Endothelial cell of umbilical vein (primary cell): ENCODE measurements at regions not wholly inside any gene's neighbourhood (a gene's known extent, or its start where the extent isn't known, plus 50 kb on each side); places are given as distances from the start of the nearest gene placed in this dataset.

Experiments
- BruUV-seq: library from RNA; stranded (reverse); fragments of 400-500 nt; replicated peaks from 2 replicates; lab custom pipeline; 2021; lab: Mats Ljungman, UMichigan
- CTCF ChIA-PET: fragments of 300-600, 350-600 bp; sonication (Branson Sonifier 250); formaldehyde crosslinking; loops from one replicate; lab custom pipeline; 2021; ENCODE audit warnings: antibody characterized with exemption, inconsistent platforms; lab: Charles Lee
- POLR2A ChIA-PET: fragments of 300-600, 350-600 bp; sonication (Branson Sonifier 250); formaldehyde crosslinking; loops from one replicate; lab custom pipeline; 2021; ENCODE audit warnings: antibody characterized with exemption, inconsistent platforms; lab: Charles Lee
- DNase-seq: peaks from one replicate; pipeline ENCODE4 v3.0.0-alpha.2; 2011; ENCODE audit warnings: low read depth, low spot score
- FAIRE-seq: peaks from 2 replicates; lab custom pipeline; 2011; peaks lifted over from hg19 to GRCh38; lab: Jason Lieb, UNC
- H2AFZ ChIP-seq: 2 replicates; pipeline ENCODE4 v1.6.0; 2012; ENCODE audit warnings: low read depth, low read length, control low read depth, inconsistent platforms
- H3K27ac ChIP-seq: 2 replicates; pipeline ENCODE4 v1.5.1; 2011; ENCODE audit warnings: low read depth, mild to moderate bottlenecking, control low read depth, low read length, moderate library complexity; ENCODE audit not compliant: insufficient read depth
- H3K27me3 ChIP-seq, 2 experiments: 2 replicates each; pipeline versions ENCODE4 v1.6.0 to v1.6.1; 2011; ENCODE audit warnings: low read length in 2 of 2, mixed read lengths in 1 of 2; ENCODE audit not compliant: control insufficient read depth in 2 of 2, insufficient read depth in 2 of 2
- H3K36me3 ChIP-seq, 2 experiments: 2 replicates in 1 of 2; 3 replicates in 1 of 2; pipeline ENCODE4 v1.5.1; 2011; ENCODE audit warnings: low read length in 2 of 2, mild to moderate bottlenecking in 1 of 2, moderate library complexity in 1 of 2; ENCODE audit not compliant: control insufficient read depth in 2 of 2, insufficient read depth in 2 of 2; ENCODE audit errors: extremely low read depth in 1 of 2
- H3K4me1 ChIP-seq: 3 replicates; pipeline ENCODE4 v1.5.1; 2011; ENCODE audit warnings: mild to moderate bottlenecking, low read length; ENCODE audit not compliant: control insufficient read depth, insufficient read depth; ENCODE audit errors: extremely low read depth
- H3K4me2 ChIP-seq: 2 replicates; pipeline ENCODE4 v1.6.1; 2011; ENCODE audit warnings: low read length, control low read depth, mixed read lengths; ENCODE audit not compliant: insufficient read depth
- H3K4me3 ChIP-seq, 3 experiments: fragments of 200-600 bp in 1 of 3; sonication (generic), shearing (Covaris generic) in 1 of 3; replicated peaks in 1 of 3; 2 replicates each; pipeline ENCODE4 v1.5.1; 2011 to 2016; ENCODE audit warnings: control low read depth in 3 of 3, low read length in 3 of 3, mild to moderate bottlenecking in 2 of 3, inconsistent platforms in 1 of 3, low read depth in 1 of 3, moderate library complexity in 1 of 3; ENCODE audit not compliant: insufficient read depth in 1 of 3
- H3K79me2 ChIP-seq: 2 replicates; pipeline ENCODE4 v1.6.0; 2012; ENCODE audit warnings: low read length, inconsistent platforms; ENCODE audit not compliant: control insufficient read depth, insufficient read depth
- H3K9ac ChIP-seq: replicated peaks from 2 replicates; pipeline ENCODE3; 2011; ENCODE audit warnings: low read length, control low read depth; ENCODE audit not compliant: insufficient read depth; ENCODE audit errors: extremely low read depth
- H3K9me1 ChIP-seq: replicated peaks from 3 replicates; pipeline ENCODE4 v1.6.0; 2011; ENCODE audit warnings: mild to moderate bottlenecking, low read length; ENCODE audit not compliant: control insufficient read depth, insufficient read depth; ENCODE audit errors: extremely low read depth
- H3K9me3 ChIP-seq: replicated peaks from 2 replicates; pipeline ENCODE4 v1.5.1; 2012; ENCODE audit warnings: low read length, inconsistent platforms; ENCODE audit not compliant: control insufficient read depth, insufficient read depth
- H4K20me1 ChIP-seq: replicated peaks from 2 replicates; pipeline ENCODE3; 2011; ENCODE audit warnings: mild to moderate bottlenecking, low read length; ENCODE audit not compliant: control insufficient read depth, insufficient read depth; ENCODE audit errors: extremely low read depth
- EZH2 ChIP-seq: IDR thresholded peaks from 2 replicates; pipeline ENCODE4 v1.6.1; 2012; ENCODE audit warnings: borderline replicate concordance, low read depth, mild to moderate bottlenecking, moderate library complexity, low read length, inconsistent platforms; ENCODE audit not compliant: severe bottlenecking
- FOS ChIP-seq: IDR thresholded peaks from 2 replicates; pipeline ENCODE4 v1.6.1; 2011; ENCODE audit warnings: mild to moderate bottlenecking, low read length, moderate library complexity, borderline replicate concordance; ENCODE audit not compliant: insufficient read depth
- JUN ChIP-seq: IDR thresholded peaks from 2 replicates; pipeline ENCODE4 v1.6.1; 2011; ENCODE audit warnings: borderline replicate concordance, low read depth; ENCODE audit not compliant: insufficient read length, insufficient read depth
- MYC ChIP-seq: IDR thresholded peaks from one replicate; pipeline ENCODE4 v1.6.1; 2011; ENCODE audit warnings: mild to moderate bottlenecking, low read depth, low read length
- POLR2A ChIP-seq: IDR thresholded peaks from 2 replicates; pipeline ENCODE4 v1.6.1; 2012; ENCODE audit warnings: low read depth, mild to moderate bottlenecking, control low read depth, low read length
- POLR2AphosphoS5 ChIP-seq: IDR thresholded peaks from 2 replicates; pipeline ENCODE4 v1.6.1; 2012; ENCODE audit warnings: low read depth, mild to moderate bottlenecking, control low read depth, low read length, moderate library complexity; ENCODE audit not compliant: insufficient read depth
- dilution Hi-C: fragments of 300-500 bp; cut with MboI; formaldehyde crosslinking; loops from one replicate; pipeline ENCODE4 v1.15.0; 2019; ENCODE audit warnings: low sequenced_read_pairs; ENCODE audit not compliant: extremely low pct_ligation_motif_present
- intact Hi-C: fragments of 100-400 bp; cut with micrococcal nuclease; formaldehyde crosslinking; loops from one replicate; pipeline ENCODE4 v1.10.0; 2022
- TF ChIP-seq, protein P1 (sequence below), 2 donors: IDR thresholded peaks; 1 replicate in 1 of 2; 2 replicates in 1 of 2; pipeline ENCODE4 v1.5.1; 2011; ENCODE audit warnings: low read length in 2 of 2, mild to moderate bottlenecking in 2 of 2, moderate library complexity in 2 of 2, control low read depth in 1 of 2, inconsistent platforms in 1 of 2, low read depth in 1 of 2; ENCODE audit not compliant: insufficient read depth in 1 of 2; ENCODE audit errors: extremely low read depth in 1 of 2

DNA sequence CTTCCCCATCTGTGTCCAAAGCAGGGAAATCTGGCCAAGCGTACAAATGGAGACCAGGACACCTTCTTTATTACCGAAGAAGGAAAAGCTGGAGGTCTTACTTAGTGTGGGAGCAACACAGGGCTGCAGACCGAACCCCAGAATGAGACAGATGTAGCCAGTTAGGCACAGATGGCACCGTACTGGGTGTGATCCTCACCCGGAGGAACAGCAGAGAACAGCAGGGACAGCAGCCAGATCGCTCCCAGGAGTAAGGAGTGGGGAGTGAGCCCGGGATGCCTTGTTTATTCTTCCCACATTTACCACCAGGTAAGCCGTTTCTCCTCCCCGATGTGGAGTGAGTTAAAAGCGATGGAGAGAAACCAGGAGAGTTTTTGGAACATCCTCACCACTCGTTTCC, 150.7 kb upstream of the SPRED2 start:
- Histone ChIP-seq H3K36me3 (no peaks in the 10 kb centered on the region), H3K4me2 (no peak overlapping the region), H3K9me1 (no peaks in the 10 kb centered on the region), H3K9ac (no peak overlapping the region), H3K27me3 (peaks cover 0 to 3% of the 10 kb centered on the region in 2 experiments), H2AFZ (no peak overlapping the region), H3K27ac (no peak overlapping the region), H4K20me1 (no peaks in the 10 kb centered on the region), H3K79me2 (no peaks in the 10 kb centered on the region), H3K4me3 (no peak overlapping the region), H3K4me1 (no peaks in the 10 kb centered on the region), H3K9me3 (no peaks in the 10 kb centered on the region)
- TF ChIP-seq POLR2AphosphoS5 (no peak), POLR2A (no peak), EZH2 (no peak), MYC (no peak)
- TF ChIP-seq, protein P1, sequence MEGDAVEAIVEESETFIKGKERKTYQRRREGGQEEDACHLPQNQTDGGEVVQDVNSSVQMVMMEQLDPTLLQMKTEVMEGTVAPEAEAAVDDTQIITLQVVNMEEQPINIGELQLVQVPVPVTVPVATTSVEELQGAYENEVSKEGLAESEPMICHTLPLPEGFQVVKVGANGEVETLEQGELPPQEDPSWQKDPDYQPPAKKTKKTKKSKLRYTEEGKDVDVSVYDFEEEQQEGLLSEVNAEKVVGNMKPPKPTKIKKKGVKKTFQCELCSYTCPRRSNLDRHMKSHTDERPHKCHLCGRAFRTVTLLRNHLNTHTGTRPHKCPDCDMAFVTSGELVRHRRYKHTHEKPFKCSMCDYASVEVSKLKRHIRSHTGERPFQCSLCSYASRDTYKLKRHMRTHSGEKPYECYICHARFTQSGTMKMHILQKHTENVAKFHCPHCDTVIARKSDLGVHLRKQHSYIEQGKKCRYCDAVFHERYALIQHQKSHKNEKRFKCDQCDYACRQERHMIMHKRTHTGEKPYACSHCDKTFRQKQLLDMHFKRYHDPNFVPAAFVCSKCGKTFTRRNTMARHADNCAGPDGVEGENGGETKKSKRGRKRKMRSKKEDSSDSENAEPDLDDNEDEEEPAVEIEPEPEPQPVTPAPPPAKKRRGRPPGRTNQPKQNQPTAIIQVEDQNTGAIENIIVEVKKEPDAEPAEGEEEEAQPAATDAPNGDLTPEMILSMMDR (IDR thresholded peaks at IDR 0.05; ENCODE audit: extremely low read depth in 1 of 2, insufficient read depth in 1 of 2, low read depth in 1 of 2, low read length in 2 of 2), result no peak
- DNase-seq, result no peak
- intact Hi-C loops (no loop called here), dilution Hi-C loops (no loop called here)
- ChIA-PET POLR2A (interaction anchor here (0.7 kb wide), 1 partner anchor 9 kb away, joined by 4 read pairs; no protein-coding TSS in a partner anchor), CTCF (no interaction called here)
- no peak for FAIRE-seq
- no TSS peak for BruUV-seq

DNA sequence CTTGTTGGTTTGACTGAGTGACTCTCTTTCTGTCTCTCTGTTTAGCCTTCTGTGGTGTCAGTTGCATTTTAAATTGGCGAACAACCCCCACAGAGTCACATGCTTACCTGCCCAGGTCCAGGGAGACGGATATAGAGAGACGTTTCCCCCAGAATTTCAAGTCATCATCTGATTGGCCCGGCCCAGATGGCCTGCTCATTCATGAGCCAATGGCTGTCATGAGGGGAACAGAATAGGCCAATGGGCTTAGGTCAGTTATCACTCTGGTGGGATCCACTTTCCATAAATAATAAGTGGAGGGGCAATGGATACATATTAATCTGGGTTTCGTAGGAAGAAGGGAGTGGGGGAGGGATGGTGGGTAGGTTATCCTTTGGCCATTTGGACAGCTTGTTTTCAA, 150.0 kb upstream of the SPRED2 start:
- H3K4me1 ChIP-seq, result no peaks in the 10 kb centered on the region
- ChIA-PET CTCF (interaction anchor here (1.1 kb wide), 1 partner anchor 8 kb away, joined by 3 read pairs; no protein-coding TSS in a partner anchor), POLR2A (no interaction called here)
- H3K4me2 ChIP-seq, result no peak overlapping the region
- H3K36me3 ChIP-seq, result no peaks in the 10 kb centered on the region
- DNase-seq, result no peak
- dilution Hi-C loops, result no loop called here
- H3K9me1 ChIP-seq, result no peaks in the 10 kb centered on the region
- peaks cover 0 to 3% of the 10 kb centered on the region in 2 experiments for H3K27me3 ChIP-seq
- BruUV-seq, result no TSS peak
- no peak overlapping the region for H3K27ac ChIP-seq
- H3K9ac ChIP-seq, result no peak overlapping the region
- TF ChIP-seq MYC (no peak), POLR2AphosphoS5 (no peak), FOS (no peak), JUN (no peak), POLR2A (no peak)
- no peaks in the 10 kb centered on the region for H3K9me3 ChIP-seq
- H3K4me3 ChIP-seq, result no peak overlapping the region
- no peak overlapping the region for H2AFZ ChIP-seq
- intact Hi-C loops, result no loop called here
- H4K20me1 ChIP-seq, result no peaks in the 10 kb centered on the region
- no peak for FAIRE-seq
- no peaks in the 10 kb centered on the region for H3K79me2 ChIP-seq
